Colonic mucosa (tissue), 4 donors: ENCODE measurements at regions not wholly inside any gene's neighbourhood (a gene's known extent, or its start where the extent isn't known, plus 50 kb on each side); places are given as distances from the start of the nearest gene placed in this dataset.

ENCODE experiments used
- DNase-seq: peaks from one replicate; pipeline ENCODE4 v3.0.0-alpha.2; 2020
- H3K27ac ChIP-seq: fragments of 200-600 bp; one replicate; pipeline ENCODE4 v1.8.0; 2021
- H3K27me3 ChIP-seq: fragments of 200-600 bp; one replicate; pipeline ENCODE4 v1.8.0; 2021
- H3K36me3 ChIP-seq: fragments of 200-600 bp; one replicate; pipeline ENCODE4 v1.8.0; 2021
- H3K4me1 ChIP-seq: fragments of 200-600 bp; one replicate; pipeline ENCODE4 v1.8.0; 2021; ENCODE audit warnings: mild to moderate bottlenecking
- H3K4me3 ChIP-seq: fragments of 200-600 bp; one replicate; pipeline ENCODE4 v1.8.0; 2021
- H3K9ac ChIP-seq, 2 donors: one replicate each; pipeline ENCODE4 v1.7.0; 2013; ENCODE audit warnings: control low read depth in 2 of 2, low read depth in 2 of 2, low read length in 2 of 2
- H3K9me3 ChIP-seq: fragments of 200-600 bp; one replicate; pipeline ENCODE4 v1.8.0; 2021
- CTCF ChIP-seq: fragments of 200-600 bp; IDR thresholded peaks from one replicate; pipeline ENCODE4 v1.8.0; 2022; ENCODE audit warnings: antibody characterized with exemption, mild to moderate bottlenecking
- intact Hi-C: fragments of 100-400 bp; cut with DNase I; formaldehyde crosslinking; loops from one replicate; pipeline ENCODE4 v1.14.1; 2022
- donor health status: healthy.
- donor health status: DM: no; HTN: no; CAD: no.
- donor health status: DM: no; HTN: no; CAD: no.

GRCh38 chr17:65387322-65387721 lies 174.1 kb downstream of the AXIN2 start:
- Histone ChIP-seq H3K36me3 (no peaks in the 10 kb centered on the region), H3K9me3 (no peaks in the 10 kb centered on the region), H3K27me3 (no peaks in the 10 kb centered on the region), H3K9ac (no peak overlapping the region), H3K4me3 (no peak overlapping the region), H3K27ac (no peak overlapping the region), H3K4me1 (no peaks in the 10 kb centered on the region)
- no peak for TF ChIP-seq CTCF
- no peak for DNase-seq
- intact Hi-C loops, result no loop called here

DNA sequence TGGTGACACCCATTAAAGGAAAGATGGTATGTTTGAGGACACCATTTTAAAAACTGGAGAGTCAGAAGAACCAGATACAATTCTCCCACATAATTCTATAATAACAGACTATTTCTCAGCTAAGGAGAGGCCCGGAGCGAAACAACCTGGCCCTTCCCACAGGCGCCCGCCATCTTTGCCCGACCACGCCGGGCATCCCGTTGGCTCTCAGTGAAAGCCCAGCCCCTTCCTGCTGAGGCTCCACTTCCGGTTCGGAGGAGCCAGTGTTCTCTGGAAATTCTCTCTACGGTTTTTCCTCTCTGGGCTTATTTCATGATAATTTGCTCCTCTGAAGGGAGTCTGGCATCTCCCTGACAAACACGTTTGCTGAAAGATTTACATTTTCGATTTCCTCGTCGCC lies 175.7 kb downstream of the AXIN2 start:
- H3K36me3 ChIP-seq, result no peaks in the 10 kb centered on the region
- intact Hi-C loops, result no loop called here
- H3K27me3 ChIP-seq, result no peaks in the 10 kb centered on the region
- H3K27ac ChIP-seq, result no peak overlapping the region
- no peak overlapping the region for H3K4me3 ChIP-seq
- no peaks in the 10 kb centered on the region for H3K9me3 ChIP-seq
- H3K4me1 ChIP-seq, result no peaks in the 10 kb centered on the region
- no peak for TF ChIP-seq CTCF
- DNase-seq, result no peak
- no peak overlapping the region for H3K9ac ChIP-seq

- Histone ChIP-seq H3K4me1 (no peaks in the 10 kb centered on the region), H3K36me3 (no peaks in the 10 kb centered on the region), H3K9ac (no peak overlapping the region), H3K27me3 (no peaks in the 10 kb centered on the region), H3K9me3 (no peaks in the 10 kb centered on the region), H3K27ac (no peak overlapping the region), H3K4me3 (no peak overlapping the region)
- TF ChIP-seq CTCF, result no peak
- intact Hi-C loops, result no loop called here
- DNase-seq, result no peak
These were observed 176.4 kb downstream of the AXIN2 start for GRCh38 chr17:65385071-65385470.

DNA sequence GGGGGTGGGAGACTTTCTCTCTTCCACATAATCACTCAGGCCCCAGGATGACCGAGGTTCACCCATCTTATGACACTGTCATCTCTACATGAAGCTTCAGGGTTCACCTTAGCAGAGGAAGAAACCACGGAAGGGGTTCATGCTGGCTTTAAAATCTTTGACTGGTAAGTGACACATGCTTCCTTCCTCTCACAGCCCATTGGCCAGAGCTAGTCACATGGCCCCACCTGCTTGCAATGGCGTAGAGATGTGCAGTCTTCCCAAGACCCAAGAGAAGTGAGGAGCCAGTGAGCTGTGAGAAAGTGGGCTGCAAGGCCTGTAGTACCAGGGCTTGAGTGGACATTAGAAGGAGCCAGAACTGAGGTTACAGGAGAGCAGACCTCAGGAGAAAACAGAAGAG lies 180.3 kb downstream of the AXIN2 start:
- Histone ChIP-seq H3K27ac (no peak overlapping the region), H3K27me3 (no peaks in the 10 kb centered on the region), H3K9ac (no peak overlapping the region), H3K36me3 (no peaks in the 10 kb centered on the region), H3K4me3 (no peak overlapping the region), H3K9me3 (no peaks in the 10 kb centered on the region), H3K4me1 (no peaks in the 10 kb centered on the region)
- no peak for TF ChIP-seq CTCF
- intact Hi-C loops, result no loop called here
- DNase-seq, result no peak

DNA sequence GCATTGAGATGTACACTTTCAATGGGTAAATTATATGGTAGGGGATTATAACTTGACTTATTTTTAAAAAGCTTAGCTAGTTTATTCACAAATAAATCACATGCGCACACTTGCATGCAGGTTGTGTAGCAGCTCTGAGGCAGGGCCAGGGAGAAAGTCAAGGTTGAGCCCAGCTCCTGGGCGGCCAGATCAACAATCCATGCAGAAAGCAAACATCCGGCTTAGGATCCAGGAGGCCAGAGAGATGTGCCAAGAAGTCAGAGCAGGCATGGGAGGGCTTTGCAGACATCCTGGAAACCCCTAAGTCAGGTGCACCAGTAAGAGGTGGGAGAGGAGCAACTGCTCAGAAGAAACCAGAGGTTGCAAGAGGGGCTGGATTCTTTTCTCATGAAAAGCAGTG lies 186.5 kb downstream of the AXIN2 start:
- Histone ChIP-seq H3K36me3 (no peaks in the 10 kb centered on the region), H3K9me3 (no peaks in the 10 kb centered on the region), H3K27ac (no peak overlapping the region), H3K9ac (no peak overlapping the region), H3K27me3 (no peaks in the 10 kb centered on the region), H3K4me3 (no peak overlapping the region), H3K4me1 (no peaks in the 10 kb centered on the region)
- no peak for TF ChIP-seq CTCF
- intact Hi-C loops, result loop anchor here (5.0 kb wide), 1 partner anchor 83 kb away; no protein-coding TSS in a partner anchor
- peak; percentile 72 for DNase-seq

DNA sequence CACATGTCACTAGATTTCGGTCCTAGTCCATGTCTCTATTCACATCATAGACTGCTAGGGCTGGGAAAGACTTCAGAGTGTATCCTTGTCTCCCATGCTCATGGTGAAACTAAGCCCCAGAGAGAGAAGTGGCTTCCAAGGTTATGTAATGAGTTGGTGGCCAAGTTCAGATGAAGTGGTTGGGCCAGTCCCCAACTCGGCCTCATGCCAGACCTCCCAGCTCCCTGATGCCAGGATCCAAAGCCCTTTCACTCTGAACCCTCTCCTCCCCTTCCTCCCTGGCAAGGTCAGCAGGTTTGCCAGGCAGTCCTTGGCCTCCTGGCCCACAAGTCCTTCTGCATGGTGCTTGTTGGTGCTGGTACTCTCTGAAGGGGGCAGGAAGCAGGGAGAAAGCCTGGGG lies 189.7 kb downstream of the AXIN2 start:
- Histone ChIP-seq H3K4me1 (no peaks in the 10 kb centered on the region), H3K27ac (peak overlapping the region; percentile 82)

More for the DNA sequence above, 189.7 kb downstream of the AXIN2 start:
- Histone ChIP-seq H3K27me3 (no peaks in the 10 kb centered on the region), H3K4me3 (no peak overlapping the region), H3K9me3 (no peaks in the 10 kb centered on the region), H3K36me3 (no peaks in the 10 kb centered on the region), H3K9ac (no peak overlapping the region)
- intact Hi-C loops, result loop anchor here (5.0 kb wide), 1 partner anchor 79 kb away; no protein-coding TSS in a partner anchor
- peak; percentile 57 for DNase-seq
- TF ChIP-seq CTCF, result no peak
